Hepatocyte (in vitro differentiated cells): ENCODE measurements at regions not wholly inside any gene's neighbourhood (a gene's known extent, or its start where the extent isn't known, plus 50 kb on each side); places are given as distances from the start of the nearest gene placed in this dataset.

Experiments used
- EZH2 ChIP-seq: fragments of 200-600 bp; sonication (generic); IDR thresholded peaks from 2 replicates; pipeline ENCODE4 v1.6.1; 2016; ENCODE audit warnings: antibody characterized with exemption, mild to moderate bottlenecking, borderline replicate concordance
- EZH2phosphoT487 ChIP-seq: fragments of 200-600 bp; sonication (generic); IDR thresholded peaks from one replicate; pipeline ENCODE4 v1.6.1; 2018; ENCODE audit warnings: antibody characterized with exemption, mild to moderate bottlenecking, low read depth, moderate library complexity; ENCODE audit not compliant: unreplicated experiment, severe bottlenecking
- TF ChIP-seq, protein P1 (sequence below): fragments of 200-600 bp; sonication (generic); IDR thresholded peaks from 2 replicates; pipeline ENCODE4 v1.5.1; 2016; ENCODE audit warnings: antibody characterized with exemption, mild to moderate bottlenecking; ENCODE audit not compliant: poor library complexity

- TF ChIP-seq, protein P1, sequence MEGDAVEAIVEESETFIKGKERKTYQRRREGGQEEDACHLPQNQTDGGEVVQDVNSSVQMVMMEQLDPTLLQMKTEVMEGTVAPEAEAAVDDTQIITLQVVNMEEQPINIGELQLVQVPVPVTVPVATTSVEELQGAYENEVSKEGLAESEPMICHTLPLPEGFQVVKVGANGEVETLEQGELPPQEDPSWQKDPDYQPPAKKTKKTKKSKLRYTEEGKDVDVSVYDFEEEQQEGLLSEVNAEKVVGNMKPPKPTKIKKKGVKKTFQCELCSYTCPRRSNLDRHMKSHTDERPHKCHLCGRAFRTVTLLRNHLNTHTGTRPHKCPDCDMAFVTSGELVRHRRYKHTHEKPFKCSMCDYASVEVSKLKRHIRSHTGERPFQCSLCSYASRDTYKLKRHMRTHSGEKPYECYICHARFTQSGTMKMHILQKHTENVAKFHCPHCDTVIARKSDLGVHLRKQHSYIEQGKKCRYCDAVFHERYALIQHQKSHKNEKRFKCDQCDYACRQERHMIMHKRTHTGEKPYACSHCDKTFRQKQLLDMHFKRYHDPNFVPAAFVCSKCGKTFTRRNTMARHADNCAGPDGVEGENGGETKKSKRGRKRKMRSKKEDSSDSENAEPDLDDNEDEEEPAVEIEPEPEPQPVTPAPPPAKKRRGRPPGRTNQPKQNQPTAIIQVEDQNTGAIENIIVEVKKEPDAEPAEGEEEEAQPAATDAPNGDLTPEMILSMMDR = no peak
- no peak for TF ChIP-seq EZH2
- no peak for TF ChIP-seq EZH2phosphoT487
Observed at GRCh38 chr3:18188491-18188890, 236.6 kb downstream of the SATB1 start.
